K562 (cell line): ENCODE measurements at regions not wholly inside any gene's neighbourhood (a gene's known extent, or its start where the extent isn't known, plus 50 kb on each side); places are given as distances from the start of the nearest gene placed in this dataset.
A peak's percentile ranks its signal among the peaks of the same experiment; 100 is the strongest.

Experiments used
- ARID1B ChIP-seq: fragments of 450-650 bp; IDR thresholded peaks from 2 replicates; pipeline ENCODE4 v1.6.1; 2016; ENCODE audit warnings: antibody characterized with exemption, mild to moderate bottlenecking, inconsistent platforms
- DDX20 ChIP-seq: fragments of 450-650 bp; IDR thresholded peaks from 2 replicates; pipeline ENCODE4 v1.6.1; 2016; ENCODE audit warnings: missing genetic modification characterization, low read depth, mild to moderate bottlenecking, missing compliant biosample characterization, moderate library complexity
- ERF ChIP-seq: fragments of 450-650 bp; formaldehyde crosslinking; IDR thresholded peaks from 2 replicates; pipeline ENCODE4 v1.4.0; 2020; ENCODE audit warnings: mild to moderate bottlenecking, mixed read lengths
- GABPB2 ChIP-seq: fragments of 250-450 bp; sonication (Bioruptor Pico); conservative IDR thresholded peaks from 2 replicates; pipeline ENCODE4 v1.5.1; 2021; ENCODE audit warnings: mild to moderate bottlenecking
- ILK ChIP-seq: fragments of 450-650 bp; IDR thresholded peaks from 2 replicates; pipeline ENCODE4 v1.6.1; 2016; ENCODE audit warnings: missing genetic modification characterization, low read depth, mild to moderate bottlenecking, missing compliant biosample characterization, moderate library complexity, borderline replicate concordance
- MAZ ChIP-seq, 2 experiments: fragments of 450-650 bp in 1 of 2; sonication (generic) in 1 of 2; formaldehyde crosslinking; IDR thresholded peaks in 1 of 2; conservative IDR thresholded peaks in 1 of 2; 2 replicates each; pipeline versions ENCODE4 v1.4.0 to v1.5.0; 2020; ENCODE audit warnings: mild to moderate bottlenecking in 1 of 2, missing genetic modification reagents in 1 of 2
- NFE2 ChIP-seq: IDR thresholded peaks from 2 replicates; pipeline ENCODE4 v1.6.1; 2014; ENCODE audit warnings: antibody characterized with exemption, low read depth
- NR2C2 ChIP-seq, 2 experiments: fragments of 200-800 bp in 1 of 2; sonication (Bioruptor generic) in 1 of 2; sonication (generic) in 1 of 2; formaldehyde crosslinking in 1 of 2; IDR thresholded peaks; 2 replicates each; pipeline versions ENCODE4 v1.6.1 to v1.8.0; 2016 to 2022; ENCODE audit warnings: mild to moderate bottlenecking in 1 of 2, missing compliant biosample characterization in 1 of 2, missing genetic modification characterization in 1 of 2, missing genetic modification reagents in 1 of 2
- NUFIP1 ChIP-seq: fragments of 450-650 bp; IDR thresholded peaks from 2 replicates; pipeline ENCODE4 v1.6.1; 2018; ENCODE audit not compliant: partially characterized antibody
- PPARD ChIP-seq: fragments of 250-450 bp; sonication (Bioruptor Pico); IDR thresholded peaks from 2 replicates; pipeline ENCODE4 v1.8.0; 2022; ENCODE audit warnings: inconsistent platforms, mild to moderate bottlenecking, moderate library complexity
- RAD21 ChIP-seq, 2 experiments: fragments of 250-450 bp in 1 of 2; fragments of 450-650 bp in 1 of 2; sonication (Bioruptor Pico) in 1 of 2; formaldehyde crosslinking in 1 of 2; IDR thresholded peaks in 1 of 2; conservative IDR thresholded peaks in 1 of 2; 2 replicates each; pipeline versions ENCODE4 v1.4.0 to v1.8.0; 2020 to 2022; ENCODE audit warnings: mild to moderate bottlenecking in 2 of 2, moderate library complexity in 1 of 2
- RFX7 ChIP-seq: fragments of 250-450 bp; sonication (Bioruptor Pico); IDR thresholded peaks from 2 replicates; pipeline ENCODE4 v1.5.1; 2021; ENCODE audit warnings: mild to moderate bottlenecking
- SAP30 ChIP-seq: fragments of 200-600 bp; sonication (generic); IDR thresholded peaks from 2 replicates; pipeline ENCODE4 v1.6.1; 2012; ENCODE audit warnings: borderline replicate concordance, low read depth, mild to moderate bottlenecking, moderate library complexity, low read length, control low read depth, inconsistent platforms; ENCODE audit not compliant: insufficient read depth, poor library complexity, severe bottlenecking
- TCF3 ChIP-seq: sonication (generic); formaldehyde crosslinking; IDR thresholded peaks from 2 replicates; pipeline ENCODE4 v1.4.0; 2020; ENCODE audit warnings: mild to moderate bottlenecking, missing genetic modification reagents
- TCF7 ChIP-seq: sonication (generic); IDR thresholded peaks from 2 replicates; pipeline ENCODE4 v1.6.1; 2016; ENCODE audit warnings: antibody characterized with exemption, borderline replicate concordance
- XRCC5 ChIP-seq: fragments of 200-400 bp; formaldehyde crosslinking; IDR thresholded peaks from 2 replicates; pipeline ENCODE4 v1.6.1; 2017; ENCODE audit warnings: low read depth, mild to moderate bottlenecking, low read length
- ZNF197 ChIP-seq: fragments of 200-800 bp; sonication (Bioruptor generic); IDR thresholded peaks from 2 replicates; pipeline ENCODE4 v1.6.1; 2016; ENCODE audit warnings: low read depth, missing genetic modification characterization, missing compliant biosample characterization
- ZNF224 ChIP-seq: sonication (generic); formaldehyde crosslinking; IDR thresholded peaks from 2 replicates; pipeline ENCODE4 v1.8.0; 2022; ENCODE audit warnings: mild to moderate bottlenecking, missing genetic modification reagents
- ZNF589 ChIP-seq: fragments of 200-800 bp; sonication (Bioruptor generic); IDR thresholded peaks from 2 replicates; pipeline ENCODE4 v1.6.1; 2016; ENCODE audit warnings: low read depth, missing genetic modification characterization, missing compliant biosample characterization
- TF ChIP-seq, protein P1 (sequence below): fragments of 450-650 bp; formaldehyde crosslinking; IDR thresholded peaks from 2 replicates; pipeline ENCODE4 v1.4.0; 2022; ENCODE audit warnings: missing genetic modification characterization
- TF ChIP-seq, protein P2 (sequence below): sonication (generic); formaldehyde crosslinking; IDR thresholded peaks from 2 replicates; pipeline ENCODE4 v1.8.1; 2023; ENCODE audit warnings: mild to moderate bottlenecking, missing genetic modification reagents
- TF ChIP-seq, protein P3 (sequence below): IDR thresholded peaks from 2 replicates; pipeline ENCODE4 v1.6.1; 2012; ENCODE audit warnings: low read depth, low read length, improper control_type of control experiment, borderline replicate concordance
- TF ChIP-seq, protein P4 (sequence below): sonication (generic); formaldehyde crosslinking; IDR thresholded peaks from 2 replicates; pipeline ENCODE4 v1.9.0; 2022; ENCODE audit warnings: mild to moderate bottlenecking, missing genetic modification reagents

DNA sequence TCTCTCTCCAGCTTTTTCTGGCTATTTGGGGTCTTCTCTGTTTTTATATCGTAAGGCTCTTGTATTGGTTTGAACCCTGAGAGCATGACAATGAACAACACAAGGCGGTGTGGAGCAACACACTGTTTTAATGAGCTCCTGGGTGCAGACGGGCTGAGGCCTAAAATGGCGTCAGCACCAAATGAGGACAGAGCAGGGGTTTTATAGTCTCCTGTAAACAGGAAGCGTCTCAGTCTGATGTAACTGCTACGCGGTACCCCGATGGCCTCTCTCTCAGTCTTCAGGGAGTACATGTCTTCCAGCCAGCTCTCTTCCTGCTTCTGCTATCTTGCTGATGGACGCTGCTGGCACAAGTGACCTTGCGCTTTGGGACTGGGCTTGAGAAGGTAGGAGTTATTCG is 95.9 kb upstream of the CCDC71L start (continued):
- TF ChIP-seq TCF7 (0 out of 2 replicates have a peak, but pooled peaks have one; percentile 15), DDX20 (tag) (0 out of 2 replicates have a peak, but pooled peaks have one; percentile 50), RFX7 (CRISPR knock-in tag) (no peak), MAZ (CRISPR knock-in tag; conservative IDR thresholded peaks at IDR 0.05 in 1 of 2, IDR thresholded peaks at IDR 0.05 in 1 of 2) (peak in 1 of 2 experiments; percentile 65; a peak in 2 of 4 replicates), ZNF224 (CRISPR knock-in tag) (no peak), ARID1B (no peak), ZNF589 (CRISPR knock-in tag) (peak; percentile 80), RAD21 (CRISPR knock-in tag; conservative IDR thresholded peaks at IDR 0.05 in 1 of 2, IDR thresholded peaks at IDR 0.05 in 1 of 2) (0 out of 4 replicates have a peak, but pooled peaks of 1 of the 2 experiments have one; percentile 11), NFE2 (0 out of 2 replicates have a peak, but pooled peaks have one; percentile 8), TCF3 (CRISPR knock-in tag) (no peak), XRCC5 (no peak), GABPB2 (CRISPR knock-in tag) (no peak), ZNF197 (CRISPR knock-in tag) (0 out of 2 replicates have a peak, but pooled peaks have one; percentile 52), SAP30 (no peak), ILK (0 out of 2 replicates have a peak, but pooled peaks have one; percentile 22), ERF (CRISPR knock-in tag) (peak; percentile 87), PPARD (CRISPR knock-in tag) (no peak), NUFIP1 (no peak), NR2C2 (CRISPR knock-in tag; IDR thresholded peaks at IDR 0.05) (no peak), NR2C2 (tag; IDR thresholded peaks at IDR 0.05) (peak; percentile 48; the same call in 1 of the 2 replicates)
- TF ChIP-seq, protein P1, sequence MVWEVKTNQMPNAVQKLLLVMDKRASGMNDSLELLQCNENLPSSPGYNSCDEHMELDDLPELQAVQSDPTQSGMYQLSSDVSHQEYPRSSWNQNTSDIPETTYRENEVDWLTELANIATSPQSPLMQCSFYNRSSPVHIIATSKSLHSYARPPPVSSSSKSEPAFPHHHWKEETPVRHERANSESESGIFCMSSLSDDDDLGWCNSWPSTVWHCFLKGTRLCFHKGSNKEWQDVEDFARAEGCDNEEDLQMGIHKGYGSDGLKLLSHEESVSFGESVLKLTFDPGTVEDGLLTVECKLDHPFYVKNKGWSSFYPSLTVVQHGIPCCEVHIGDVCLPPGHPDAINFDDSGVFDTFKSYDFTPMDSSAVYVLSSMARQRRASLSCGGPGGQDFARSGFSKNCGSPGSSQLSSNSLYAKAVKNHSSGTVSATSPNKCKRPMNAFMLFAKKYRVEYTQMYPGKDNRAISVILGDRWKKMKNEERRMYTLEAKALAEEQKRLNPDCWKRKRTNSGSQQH: no peak
- TF ChIP-seq, protein P2, sequence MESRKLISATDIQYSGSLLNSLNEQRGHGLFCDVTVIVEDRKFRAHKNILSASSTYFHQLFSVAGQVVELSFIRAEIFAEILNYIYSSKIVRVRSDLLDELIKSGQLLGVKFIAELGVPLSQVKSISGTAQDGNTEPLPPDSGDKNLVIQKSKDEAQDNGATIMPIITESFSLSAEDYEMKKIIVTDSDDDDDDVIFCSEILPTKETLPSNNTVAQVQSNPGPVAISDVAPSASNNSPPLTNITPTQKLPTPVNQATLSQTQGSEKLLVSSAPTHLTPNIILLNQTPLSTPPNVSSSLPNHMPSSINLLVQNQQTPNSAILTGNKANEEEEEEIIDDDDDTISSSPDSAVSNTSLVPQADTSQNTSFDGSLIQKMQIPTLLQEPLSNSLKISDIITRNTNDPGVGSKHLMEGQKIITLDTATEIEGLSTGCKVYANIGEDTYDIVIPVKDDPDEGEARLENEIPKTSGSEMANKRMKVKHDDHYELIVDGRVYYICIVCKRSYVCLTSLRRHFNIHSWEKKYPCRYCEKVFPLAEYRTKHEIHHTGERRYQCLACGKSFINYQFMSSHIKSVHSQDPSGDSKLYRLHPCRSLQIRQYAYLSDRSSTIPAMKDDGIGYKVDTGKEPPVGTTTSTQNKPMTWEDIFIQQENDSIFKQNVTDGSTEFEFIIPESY (CRISPR knock-in tag): peak; percentile 78
- TF ChIP-seq, protein P3, sequence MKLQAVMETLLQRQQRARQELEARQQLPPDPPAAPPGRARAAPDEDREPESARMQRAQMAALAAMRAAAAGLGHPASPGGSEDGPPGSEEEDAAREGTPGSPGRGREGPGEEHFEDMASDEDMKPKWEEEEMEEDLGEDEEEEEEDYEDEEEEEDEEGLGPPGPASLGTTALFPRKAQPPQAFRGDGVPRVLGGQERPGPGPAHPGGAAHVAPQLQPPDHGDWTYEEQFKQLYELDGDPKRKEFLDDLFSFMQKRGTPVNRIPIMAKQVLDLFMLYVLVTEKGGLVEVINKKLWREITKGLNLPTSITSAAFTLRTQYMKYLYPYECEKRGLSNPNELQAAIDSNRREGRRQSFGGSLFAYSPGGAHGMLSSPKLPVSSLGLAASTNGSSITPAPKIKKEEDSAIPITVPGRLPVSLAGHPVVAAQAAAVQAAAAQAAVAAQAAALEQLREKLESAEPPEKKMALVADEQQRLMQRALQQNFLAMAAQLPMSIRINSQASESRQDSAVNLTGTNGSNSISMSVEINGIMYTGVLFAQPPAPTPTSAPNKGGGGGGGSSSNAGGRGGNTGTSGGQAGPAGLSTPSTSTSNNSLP: no peak
- TF ChIP-seq, protein P4, sequence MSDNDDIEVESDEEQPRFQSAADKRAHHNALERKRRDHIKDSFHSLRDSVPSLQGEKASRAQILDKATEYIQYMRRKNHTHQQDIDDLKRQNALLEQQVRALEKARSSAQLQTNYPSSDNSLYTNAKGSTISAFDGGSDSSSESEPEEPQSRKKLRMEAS (CRISPR knock-in tag): no peak
